H9 (cell line): ENCODE measurements at regions not wholly inside any gene's neighbourhood (a gene's known extent, or its start where the extent isn't known, plus 50 kb on each side); places are given as distances from the start of the nearest gene placed in this dataset.

Experiments used
- DNase-seq: peaks from one replicate; pipeline ENCODE4 v3.0.0-alpha.2; 2017
- H2AFZ ChIP-seq: one replicate; pipeline ENCODE4 v1.6.1; 2013; ENCODE audit warnings: mild to moderate bottlenecking, low read length, control low read depth, moderate library complexity
- H2AK5ac ChIP-seq: 2 replicates; pipeline ENCODE4 v1.6.1; 2013; ENCODE audit warnings: low read length, control low read depth, mixed read lengths; ENCODE audit not compliant: insufficient read length
- H2BK120ac ChIP-seq: one replicate; pipeline ENCODE4 v1.6.1; 2013; ENCODE audit warnings: low read depth, mild to moderate bottlenecking, low read length, control low read depth, inconsistent platforms; ENCODE audit not compliant: poor library complexity, severe bottlenecking
- H2BK12ac ChIP-seq: 2 replicates; pipeline ENCODE4 v1.6.1; 2013; ENCODE audit warnings: low read length, control low read depth, mixed read lengths, low read depth; ENCODE audit not compliant: insufficient read length
- H2BK15ac ChIP-seq: 2 replicates; pipeline ENCODE4 v1.6.1; 2013; ENCODE audit warnings: low read depth, low read length, control low read depth
- H2BK20ac ChIP-seq: one replicate; pipeline ENCODE4 v1.6.1; 2013; ENCODE audit warnings: low read depth, mild to moderate bottlenecking, low read length, control low read depth, inconsistent platforms; ENCODE audit not compliant: poor library complexity, severe bottlenecking
- H2BK5ac ChIP-seq: 2 replicates; pipeline ENCODE4 v1.6.1; 2013; ENCODE audit warnings: low read length, control low read depth, mixed read lengths; ENCODE audit not compliant: insufficient read length
- H3K14ac ChIP-seq: 2 replicates; pipeline ENCODE4 v1.6.1; 2013; ENCODE audit warnings: low read length, control low read depth; ENCODE audit not compliant: insufficient read depth
- H3K18ac ChIP-seq: 2 replicates; pipeline ENCODE4 v1.6.1; 2013; ENCODE audit warnings: low read depth, mild to moderate bottlenecking, mixed read lengths, low read length, control low read depth; ENCODE audit not compliant: insufficient read length
- H3K23ac ChIP-seq: 2 replicates; pipeline ENCODE4 v1.6.1; 2013; ENCODE audit warnings: low read length, control low read depth, mixed read lengths, low read depth; ENCODE audit not compliant: insufficient read length
- H3K23me2 ChIP-seq: 2 replicates; pipeline ENCODE4 v1.6.1; 2013; ENCODE audit warnings: low read depth, mild to moderate bottlenecking, mixed read lengths, low read length, control low read depth; ENCODE audit not compliant: insufficient read length, poor library complexity, severe bottlenecking
- H3K27ac ChIP-seq: 2 replicates; pipeline ENCODE4 v1.5.1; 2013; ENCODE audit warnings: low read length, control low read depth, mixed read lengths, low read depth; ENCODE audit not compliant: insufficient read length
- H3K27me3 ChIP-seq: 2 replicates; pipeline ENCODE4 v1.6.1; 2013; ENCODE audit warnings: low read length, control low read depth, inconsistent platforms; ENCODE audit not compliant: insufficient read depth
- H3K4ac ChIP-seq: 2 replicates; pipeline ENCODE4 v1.6.1; 2013; ENCODE audit warnings: low read depth, mild to moderate bottlenecking, control low read depth, inconsistent platforms, low read length, moderate library complexity
- H3K4me1 ChIP-seq: 2 replicates; pipeline ENCODE4 v1.6.1; 2013; ENCODE audit warnings: low read length, control low read depth, inconsistent platforms; ENCODE audit not compliant: insufficient read depth
- H3K4me2 ChIP-seq: 2 replicates; pipeline ENCODE4 v1.6.1; 2013; ENCODE audit warnings: low read length, control low read depth, mixed read lengths; ENCODE audit not compliant: insufficient read length, insufficient read depth
- H3K56ac ChIP-seq: 2 replicates; pipeline ENCODE4 v1.6.1; 2013; ENCODE audit warnings: low read depth, mild to moderate bottlenecking, mixed read lengths, low read length, control low read depth; ENCODE audit not compliant: insufficient read length
- H3K79me1 ChIP-seq: 2 replicates; pipeline ENCODE4 v1.6.1; 2013; ENCODE audit warnings: low read depth, mild to moderate bottlenecking, moderate library complexity, low read length, control low read depth, inconsistent platforms; ENCODE audit not compliant: insufficient read depth, poor library complexity, severe bottlenecking
- H3K79me2 ChIP-seq: 2 replicates; pipeline ENCODE4 v1.6.1; 2013; ENCODE audit warnings: low read length, control low read depth, inconsistent platforms; ENCODE audit not compliant: insufficient read depth
- H3K9ac ChIP-seq: 2 replicates; pipeline ENCODE4 v1.6.1; 2013; ENCODE audit warnings: low read length, control low read depth, mixed read lengths; ENCODE audit not compliant: insufficient read length; ENCODE audit errors: extremely low read depth
- H3K9me3 ChIP-seq: one replicate; pipeline ENCODE4 v1.6.1; 2013; ENCODE audit warnings: low read depth, low read length, inconsistent platforms; ENCODE audit not compliant: control insufficient read depth
- H3T11ph ChIP-seq: one replicate; pipeline ENCODE4 v1.6.1; 2013; ENCODE audit warnings: mild to moderate bottlenecking, low read length, control low read depth, inconsistent platforms
- H4K20me1 ChIP-seq: one replicate; pipeline ENCODE4 v1.6.1; 2013; ENCODE audit not compliant: control insufficient read depth, insufficient read length, insufficient read depth
- H4K5ac ChIP-seq: 2 replicates; pipeline ENCODE4 v1.6.1; 2013; ENCODE audit warnings: low read depth, mild to moderate bottlenecking, mixed read lengths, low read length, control low read depth; ENCODE audit not compliant: insufficient read length
- H4K8ac ChIP-seq: replicated peaks from 2 replicates; pipeline ENCODE4 v1.6.1; 2013; ENCODE audit warnings: low read length, control low read depth, mixed read lengths, low read depth; ENCODE audit not compliant: insufficient read length
- H4K91ac ChIP-seq: 2 replicates; pipeline ENCODE4 v1.6.1; 2013; ENCODE audit warnings: low read depth, mild to moderate bottlenecking, moderate library complexity, mixed read lengths, low read length, control low read depth; ENCODE audit not compliant: insufficient read length
- H3K27ac Mint-ChIP-seq, 3 experiments: 2 replicates in 2 of 3; 3 replicates in 1 of 3; pipeline ENCODE4 v1.8.0; 2020 to 2021; ENCODE audit warnings: mixed read lengths in 3 of 3, mild to moderate bottlenecking in 1 of 3, moderate library complexity in 1 of 3
- H3K27me3 Mint-ChIP-seq: 2 replicates; pipeline ENCODE4 v1.8.0; 2021; ENCODE audit warnings: low read depth, mild to moderate bottlenecking, moderate library complexity, mixed read lengths
- H3K36me3 Mint-ChIP-seq, 3 experiments: 2 replicates in 2 of 3; 3 replicates in 1 of 3; pipeline ENCODE4 v1.8.0; 2020 to 2021; ENCODE audit warnings: low read depth in 3 of 3, mixed read lengths in 3 of 3; ENCODE audit not compliant: insufficient read depth in 1 of 3
- H3K4me1 Mint-ChIP-seq, 2 experiments: 2 replicates each; pipeline ENCODE4 v1.8.0; 2020; ENCODE audit warnings: mixed read lengths in 2 of 2
- H3K4me3 Mint-ChIP-seq, 2 experiments: 2 replicates in 1 of 2; 3 replicates in 1 of 2; pipeline ENCODE4 v1.8.0; 2020 to 2021; ENCODE audit warnings: mild to moderate bottlenecking in 2 of 2, mixed read lengths in 2 of 2, moderate library complexity in 1 of 2
- H3K9me3 Mint-ChIP-seq, 2 experiments: 2 replicates in 1 of 2; 3 replicates in 1 of 2; pipeline ENCODE4 v1.8.0; 2020; ENCODE audit warnings: mild to moderate bottlenecking in 2 of 2, mixed read lengths in 2 of 2, moderate library complexity in 1 of 2
- whole genome bisulfite sequencing: extraction: QIAGEN DNeasy Blood & Tissue Kit; methylation state at CpG from one replicate; pipeline ENCODE4 v1.1.7; 2013; ENCODE audit warnings: missing lambda C conversion rate, low lambda C conversion rate, mixed read lengths; ENCODE audit not compliant: insufficient read length; ENCODE audit errors: extremely low coverage; 5-methylcytosine and 5-hydroxymethylcytosine counted together
- TF ChIP-seq, protein P1 (sequence below): fragments of 200-600 bp; sonication (generic); conservative IDR thresholded peaks from 3 replicates; pipeline ENCODE4 v1.8.0; 2021; ENCODE audit warnings: antibody characterized with exemption, mild to moderate bottlenecking

DNA sequence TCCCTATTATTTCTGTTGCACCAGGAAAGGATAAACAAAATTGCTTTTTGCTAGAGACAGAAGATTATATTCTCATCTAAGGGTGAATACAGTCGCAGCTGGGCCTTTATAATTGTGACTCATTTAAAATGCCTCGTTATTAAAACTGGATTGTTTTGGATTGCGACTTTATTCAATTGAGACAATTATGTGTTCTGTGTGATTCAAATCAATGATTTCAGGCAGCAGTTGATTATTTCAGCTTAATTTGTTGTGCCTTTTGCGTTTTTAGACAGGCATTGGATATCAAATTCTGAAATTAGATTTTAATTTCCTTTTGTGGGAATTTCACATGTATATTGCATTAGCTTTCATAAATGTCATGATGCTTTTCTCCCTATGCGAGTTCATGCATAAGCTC is 778.1 kb upstream of the SOX11 start:
- Histone ChIP-seq H2BK5ac (no peak overlapping the region), H3T11ph (no peak overlapping the region), H4K20me1 (no peaks in the 10 kb centered on the region), H4K8ac (no peak overlapping the region), H3K56ac (no peak overlapping the region), H3K79me1 (no peaks in the 10 kb centered on the region), H3K4ac (no peak overlapping the region), H3K4me1 (no peaks in the 10 kb centered on the region), H4K5ac (no peak overlapping the region), H3K27me3 (no peaks in the 10 kb centered on the region), H2AK5ac (no peak overlapping the region), H3K18ac (no peak overlapping the region), H3K23ac (no peak overlapping the region), H3K27ac (no peak overlapping the region), H3K23me2 (no peaks in the 10 kb centered on the region), H2BK12ac (no peak overlapping the region), H2AFZ (no peak overlapping the region), H2BK15ac (no peak overlapping the region), H4K91ac (no peak overlapping the region), H3K9ac (no peak overlapping the region), H2BK120ac (no peak overlapping the region), H3K4me2 (no peak overlapping the region), H3K79me2 (no peaks in the 10 kb centered on the region), H3K14ac (no peak overlapping the region), H3K9me3 (no peaks in the 10 kb centered on the region), H2BK20ac (no peak overlapping the region)
- WGBS, result no CpG with 5 or more reads among the region's 5 CpGs
- no peaks in the 10 kb centered on the region for H3K27me3 Mint-ChIP-seq
- H3K9me3 Mint-ChIP-seq, result peaks cover 4 to 5% of the 10 kb centered on the region in 2 experiments; a peak in 1 of 5 replicates
- no peaks in the 10 kb centered on the region; a peak in 1 of 7 replicates for H3K36me3 Mint-ChIP-seq
- no peak for DNase-seq
- H3K4me1 Mint-ChIP-seq, result no peaks in the 10 kb centered on the region
- H3K27ac Mint-ChIP-seq, result no peak overlapping the region
- no peak overlapping the region for H3K4me3 Mint-ChIP-seq
- TF ChIP-seq, protein P1, sequence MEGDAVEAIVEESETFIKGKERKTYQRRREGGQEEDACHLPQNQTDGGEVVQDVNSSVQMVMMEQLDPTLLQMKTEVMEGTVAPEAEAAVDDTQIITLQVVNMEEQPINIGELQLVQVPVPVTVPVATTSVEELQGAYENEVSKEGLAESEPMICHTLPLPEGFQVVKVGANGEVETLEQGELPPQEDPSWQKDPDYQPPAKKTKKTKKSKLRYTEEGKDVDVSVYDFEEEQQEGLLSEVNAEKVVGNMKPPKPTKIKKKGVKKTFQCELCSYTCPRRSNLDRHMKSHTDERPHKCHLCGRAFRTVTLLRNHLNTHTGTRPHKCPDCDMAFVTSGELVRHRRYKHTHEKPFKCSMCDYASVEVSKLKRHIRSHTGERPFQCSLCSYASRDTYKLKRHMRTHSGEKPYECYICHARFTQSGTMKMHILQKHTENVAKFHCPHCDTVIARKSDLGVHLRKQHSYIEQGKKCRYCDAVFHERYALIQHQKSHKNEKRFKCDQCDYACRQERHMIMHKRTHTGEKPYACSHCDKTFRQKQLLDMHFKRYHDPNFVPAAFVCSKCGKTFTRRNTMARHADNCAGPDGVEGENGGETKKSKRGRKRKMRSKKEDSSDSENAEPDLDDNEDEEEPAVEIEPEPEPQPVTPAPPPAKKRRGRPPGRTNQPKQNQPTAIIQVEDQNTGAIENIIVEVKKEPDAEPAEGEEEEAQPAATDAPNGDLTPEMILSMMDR, result no peak
